Daoy (cell line): ENCODE measurements at regions not wholly inside any gene's neighbourhood (a gene's known extent, or its start where the extent isn't known, plus 50 kb on each side); places are given as distances from the start of the nearest gene placed in this dataset.
"Not testable (repeated sequence)": the region's sequence is repeated elsewhere in the genome, so short reads cannot be mapped to it uniquely, and the experiment has no call there.

Experiments used
- DNase-seq: peaks from one replicate; pipeline ENCODE4 v3.0.0-alpha.2; 2015; ENCODE audit warnings: low read depth

DNA sequence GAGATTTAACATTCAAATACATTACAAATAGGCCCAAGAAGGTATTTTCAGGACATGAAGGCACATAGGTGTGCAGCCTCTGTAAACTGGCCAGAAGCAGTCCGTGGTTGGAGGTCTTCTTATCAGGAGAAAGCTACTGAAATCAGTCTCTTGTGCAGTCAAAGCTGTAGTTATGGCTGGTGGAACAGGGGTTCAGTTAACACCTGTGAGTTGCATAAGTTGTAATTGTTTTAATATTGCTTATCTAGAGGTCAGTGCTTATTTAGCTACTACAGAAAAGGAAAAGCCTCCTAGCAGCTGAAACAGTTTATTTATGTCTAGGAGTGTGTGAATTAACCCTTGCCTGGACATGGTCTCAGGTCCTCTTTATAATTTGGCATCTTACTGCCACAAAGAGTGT lies 377.6 kb upstream of the MDGA2 start:
- no peak for DNase-seq

DNA sequence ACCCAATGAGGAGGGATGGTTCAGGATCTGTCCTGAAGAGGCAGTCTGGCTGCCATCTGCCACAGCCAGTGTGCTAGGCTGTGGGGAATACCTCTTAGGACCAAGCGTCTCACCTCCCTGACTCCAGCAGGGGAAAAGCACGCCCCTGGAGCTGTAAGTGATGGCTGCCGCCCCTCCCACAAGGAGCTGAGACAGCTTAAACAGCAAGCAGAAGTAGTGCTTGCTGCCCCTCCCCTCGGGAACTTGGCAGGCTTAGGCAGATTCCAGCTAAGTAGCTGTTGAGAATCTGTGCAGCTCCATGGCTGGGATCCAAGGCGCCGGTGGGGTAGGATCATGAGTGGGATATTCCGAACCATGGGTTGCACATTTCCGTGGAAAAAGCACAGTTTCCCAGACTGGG lies 360.4 kb upstream of the MDGA2 start:
- no peak for DNase-seq

DNA sequence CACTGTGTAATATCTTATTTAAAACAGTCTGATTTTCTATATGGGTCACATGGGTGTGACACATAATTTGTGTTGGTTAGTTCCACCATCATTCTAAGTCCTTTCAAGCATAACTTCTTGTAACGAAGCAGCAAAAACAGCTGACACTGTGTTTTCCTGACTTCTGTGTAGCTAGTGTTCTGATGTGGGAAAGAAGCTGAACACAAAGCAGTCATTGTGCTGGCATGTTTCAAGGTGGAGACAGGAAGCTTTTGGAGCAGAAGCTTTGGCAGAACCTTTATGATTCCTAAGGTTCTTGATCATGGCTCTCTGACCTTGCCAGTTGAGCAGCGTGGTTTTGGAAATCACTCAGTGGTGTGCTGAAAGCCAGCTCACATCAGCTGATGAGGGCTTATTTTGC lies 351.7 kb upstream of the MDGA2 start:
- DNase-seq: no peak

DNA sequence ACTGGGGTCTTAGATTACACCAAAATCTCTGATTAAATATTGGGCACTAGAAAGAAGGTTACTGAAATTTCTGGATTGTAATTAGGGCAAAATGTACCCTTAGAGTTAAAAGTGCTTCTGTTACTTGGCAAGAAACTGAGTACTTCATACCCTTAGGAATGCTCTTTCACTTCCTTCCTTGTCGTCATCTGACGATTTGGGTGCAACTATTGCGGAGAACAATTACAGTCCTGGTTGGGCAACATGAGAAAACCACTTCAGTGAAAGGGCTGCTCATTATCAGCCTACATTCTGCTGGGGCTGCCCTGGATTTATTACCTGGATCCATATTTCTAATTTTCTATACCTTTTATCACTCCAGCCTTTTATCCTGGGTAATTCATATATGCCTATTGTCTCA lies 348.5 kb upstream of the MDGA2 start:
- DNase-seq: no peak

DNA sequence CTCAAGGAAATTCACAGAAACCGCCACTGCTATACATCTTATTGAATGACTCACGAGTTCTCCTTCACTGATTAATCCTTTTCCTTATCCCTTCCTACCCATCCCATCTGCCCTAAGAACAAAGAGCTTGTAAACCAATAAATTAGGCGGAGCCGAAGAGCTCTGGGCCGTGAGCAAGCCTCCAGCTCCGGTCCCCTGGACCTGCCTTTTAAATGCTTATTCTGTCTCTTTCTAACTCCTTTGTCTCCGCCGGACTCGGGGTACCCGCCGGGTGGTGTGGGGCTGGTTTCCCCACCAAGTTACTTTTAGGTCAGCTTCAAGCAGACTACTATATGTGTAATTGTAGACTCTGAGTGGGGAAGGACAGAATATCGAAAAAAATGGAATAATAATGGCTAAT lies 336.1 kb upstream of the MDGA2 start:
- DNase-seq: not testable (repeated sequence)

DNA sequence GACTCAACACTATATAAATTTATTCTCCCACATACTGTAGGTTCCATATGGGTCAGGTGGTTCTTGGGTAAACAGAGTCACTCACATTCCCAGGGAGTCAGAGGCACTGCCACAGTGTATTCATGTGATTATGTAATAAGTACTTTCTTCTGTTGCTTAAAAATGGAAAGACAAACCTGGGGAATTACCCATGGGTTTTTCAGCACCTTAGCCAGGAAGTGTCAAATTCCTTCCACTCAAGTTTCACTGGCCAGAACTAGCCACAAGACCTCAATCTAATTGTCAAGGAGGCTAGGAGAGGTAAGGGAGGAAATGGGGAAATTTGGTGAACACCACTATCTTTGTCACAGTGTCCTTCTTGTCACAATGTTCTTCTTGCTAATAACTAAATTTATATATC lies 333.2 kb upstream of the MDGA2 start:
- peak; percentile 2 for DNase-seq

DNA sequence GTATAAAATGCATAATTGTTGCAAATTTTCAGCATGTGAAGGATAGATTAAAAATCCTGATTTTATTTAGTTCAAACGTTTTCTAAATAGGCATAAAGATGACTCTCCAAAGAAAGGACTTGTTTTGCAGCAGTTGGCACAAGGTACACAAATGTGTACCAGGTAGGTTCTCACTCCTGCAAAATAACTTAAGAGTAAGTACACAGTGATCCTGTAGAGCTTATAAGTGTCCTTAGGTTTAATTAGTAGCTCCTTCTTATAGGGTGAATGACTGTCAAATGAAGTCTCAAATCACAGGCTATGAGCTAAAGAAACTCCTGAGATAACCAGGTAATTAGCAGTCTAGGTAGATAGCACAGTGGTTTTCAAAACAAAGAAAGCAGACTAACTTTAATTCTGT lies 330.6 kb upstream of the MDGA2 start:
- DNase-seq: no peak

DNA sequence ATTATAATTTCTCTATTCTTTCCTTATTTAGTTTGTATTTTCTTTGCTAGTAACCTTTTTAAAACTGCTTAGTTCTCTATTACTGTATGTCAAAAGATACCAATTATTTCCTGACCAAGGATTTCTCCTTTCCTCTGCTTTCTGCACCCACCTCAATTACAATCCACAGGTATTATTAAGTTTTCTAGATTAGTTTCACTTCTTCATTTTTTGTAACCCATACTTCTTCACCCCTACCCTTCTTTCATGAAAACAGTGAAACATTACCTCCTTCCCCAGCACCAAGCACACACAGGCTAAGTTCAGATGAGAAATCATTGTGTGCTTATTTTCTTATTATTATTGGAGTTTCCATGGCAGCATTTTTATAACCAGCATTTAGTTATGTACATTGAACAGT lies 318.5 kb upstream of the MDGA2 start:
- DNase-seq: no peak

DNA sequence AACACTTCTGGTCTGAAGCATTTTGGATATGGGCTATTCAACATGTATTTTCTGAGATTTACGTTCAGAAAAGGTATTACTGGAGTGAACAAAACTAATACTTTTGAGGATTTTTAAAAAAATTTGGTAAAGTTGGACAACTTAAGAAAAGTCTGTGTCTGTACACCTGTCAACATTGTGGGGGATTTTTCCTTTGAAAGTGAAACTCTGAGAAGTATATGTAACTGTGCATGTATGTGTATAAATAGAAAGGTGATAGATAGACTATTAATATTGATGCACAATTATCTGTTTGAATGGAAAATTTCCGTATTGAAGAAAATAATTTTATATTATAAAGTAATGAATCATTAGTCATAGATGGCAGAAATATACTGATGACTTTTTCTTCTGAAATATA lies 312.8 kb upstream of the MDGA2 start:
- no peak for DNase-seq

DNA sequence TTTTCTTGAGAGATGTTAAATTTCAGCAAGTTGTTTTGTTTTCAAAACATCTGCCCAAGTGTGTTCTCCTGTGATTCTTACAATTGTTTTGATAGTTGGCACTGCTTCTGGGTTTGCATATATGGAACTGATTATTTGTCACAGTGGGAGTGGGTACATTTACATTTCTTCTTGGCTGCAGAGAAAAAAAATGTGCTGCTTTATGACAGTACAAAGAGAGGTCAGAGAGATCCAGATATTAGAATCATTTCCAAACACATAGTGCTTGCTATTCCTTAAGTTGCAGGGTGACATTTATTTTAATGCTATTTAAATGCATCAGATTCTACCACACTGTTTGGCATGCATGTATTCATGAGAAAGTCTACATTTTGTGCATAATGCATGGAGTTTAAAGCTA lies 303.5 kb upstream of the MDGA2 start:
- no peak for DNase-seq

DNA sequence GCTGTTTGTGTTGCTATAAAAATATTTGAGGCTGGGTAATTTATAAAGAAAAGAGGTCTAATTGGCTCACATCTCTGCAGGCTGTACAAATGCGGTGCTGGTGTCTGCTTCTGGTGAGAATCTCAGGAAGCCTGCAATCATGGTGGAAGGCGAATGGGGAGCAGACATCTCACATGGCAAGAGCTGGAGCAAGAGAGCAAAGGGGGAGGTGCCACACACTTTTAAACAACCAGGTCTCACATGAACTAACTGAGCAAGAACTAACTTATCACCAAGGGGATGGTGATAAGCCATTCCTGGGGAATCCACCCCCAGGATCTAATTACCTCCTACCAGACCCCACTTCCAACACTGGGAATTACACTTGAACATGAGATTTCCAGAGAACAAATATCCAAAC lies 300.7 kb upstream of the MDGA2 start:
- DNase-seq: no peak

DNA sequence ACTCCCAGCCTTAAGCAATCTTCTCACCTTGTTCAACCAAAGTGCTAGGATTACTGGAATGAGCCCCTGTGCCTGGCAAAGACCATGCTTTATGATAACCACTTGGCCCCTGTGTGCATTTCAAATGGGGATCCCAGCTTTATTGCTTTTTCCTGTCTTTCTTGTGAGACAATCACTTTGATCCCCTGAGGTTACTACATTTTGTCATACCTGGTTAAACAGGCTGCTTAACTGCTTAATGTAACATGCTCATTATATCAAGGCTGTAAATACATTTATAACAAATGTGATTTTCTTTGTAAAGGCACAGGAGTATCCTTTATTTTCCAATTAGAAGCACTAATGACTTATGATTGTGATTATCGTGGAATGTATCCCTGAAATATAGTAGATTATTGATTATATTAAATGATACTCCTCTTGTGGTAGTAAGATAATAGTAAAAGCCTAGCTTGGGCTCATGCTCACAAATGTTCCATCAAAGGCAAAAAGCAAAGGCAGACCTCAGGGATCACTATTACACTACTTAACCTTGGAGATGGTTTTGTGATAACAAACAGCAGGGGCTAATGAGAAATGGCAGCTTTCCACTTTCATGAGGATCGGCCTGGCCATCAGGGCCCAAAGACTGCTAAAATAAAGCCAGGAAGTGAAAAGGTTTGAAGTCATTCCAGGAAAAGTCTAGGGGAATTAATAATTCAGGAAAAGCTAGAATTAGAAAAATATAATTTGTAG lies 290.8 kb upstream of the MDGA2 start:
- DNase-seq: no peak

DNA sequence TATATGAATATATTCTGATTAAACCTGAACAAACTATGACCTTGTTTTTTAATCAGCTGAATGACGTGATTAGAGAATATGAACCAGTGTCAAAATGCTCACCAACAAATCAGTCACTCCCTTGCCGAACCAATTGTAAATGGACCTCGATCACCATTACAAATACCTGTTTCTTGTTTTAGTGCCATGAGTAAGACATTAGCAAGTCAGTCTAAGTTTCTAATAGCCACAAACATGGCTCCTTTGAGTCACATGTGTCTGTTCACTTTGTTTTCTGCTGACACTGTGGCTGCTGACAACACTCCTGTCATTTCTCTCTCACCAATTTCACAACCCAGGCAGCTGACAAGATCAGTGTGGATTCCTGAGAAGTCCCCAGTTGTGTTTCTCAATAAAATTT lies 286.2 kb upstream of the MDGA2 start:
- no peak for DNase-seq

DNA sequence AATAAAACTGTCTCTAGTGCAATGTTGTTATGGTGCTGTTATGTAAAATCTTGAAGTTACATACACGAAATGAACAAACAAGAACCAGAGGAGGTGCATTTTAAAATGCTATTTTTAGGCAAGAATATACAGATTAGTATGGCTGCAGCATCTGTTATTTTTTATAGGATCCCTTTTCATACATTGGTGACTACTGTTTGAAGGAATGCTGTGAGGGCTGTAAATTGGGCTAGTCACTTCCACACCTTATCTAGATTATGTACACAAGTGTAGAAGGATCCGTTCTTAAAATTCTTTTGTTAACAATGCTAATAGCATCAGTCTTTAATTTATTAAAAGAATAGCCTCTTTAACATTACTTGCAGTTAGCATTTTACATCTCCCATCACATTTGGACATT lies 284.3 kb upstream of the MDGA2 start:
- no peak for DNase-seq

DNA sequence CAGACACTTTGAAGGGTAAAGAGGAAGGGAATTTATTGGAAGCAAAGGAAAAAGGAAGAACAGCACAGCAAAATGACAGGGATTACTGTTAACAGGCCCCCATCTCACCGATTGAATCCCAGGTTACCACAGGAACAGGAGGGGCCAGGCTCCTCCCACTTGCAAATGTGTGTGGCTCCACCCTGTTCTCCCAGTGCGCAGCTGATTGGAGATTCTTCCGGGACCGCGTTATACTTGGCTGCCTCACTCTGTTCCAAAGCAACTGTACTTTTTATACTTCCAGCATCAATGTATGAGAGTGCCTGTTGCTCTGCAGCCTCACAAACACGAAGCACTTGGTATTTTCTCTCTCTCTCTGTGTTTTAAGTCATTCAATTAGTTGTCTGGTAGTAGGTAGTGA lies 273.6 kb upstream of the MDGA2 start:
- DNase-seq: peak; percentile 2

DNA sequence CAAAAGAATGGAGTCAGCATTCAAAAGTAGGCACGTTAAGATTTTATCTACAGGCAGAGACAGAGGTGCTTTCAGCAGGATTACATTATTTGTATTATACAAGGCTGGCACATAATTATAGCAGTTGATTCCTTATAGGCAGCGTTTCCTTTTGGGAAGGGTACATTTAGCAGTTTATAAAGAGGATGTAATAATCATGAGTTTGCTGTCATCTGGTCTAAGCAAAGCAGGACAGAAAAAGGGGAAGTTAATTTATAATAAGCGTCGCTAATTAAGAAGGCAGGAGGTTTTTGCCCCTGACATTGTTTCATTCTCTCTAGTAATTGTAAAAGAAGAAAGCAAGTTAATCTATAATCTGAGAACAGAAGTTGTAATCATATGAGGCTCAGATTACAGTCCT lies 259.9 kb upstream of the MDGA2 start:
- no peak for DNase-seq

DNA sequence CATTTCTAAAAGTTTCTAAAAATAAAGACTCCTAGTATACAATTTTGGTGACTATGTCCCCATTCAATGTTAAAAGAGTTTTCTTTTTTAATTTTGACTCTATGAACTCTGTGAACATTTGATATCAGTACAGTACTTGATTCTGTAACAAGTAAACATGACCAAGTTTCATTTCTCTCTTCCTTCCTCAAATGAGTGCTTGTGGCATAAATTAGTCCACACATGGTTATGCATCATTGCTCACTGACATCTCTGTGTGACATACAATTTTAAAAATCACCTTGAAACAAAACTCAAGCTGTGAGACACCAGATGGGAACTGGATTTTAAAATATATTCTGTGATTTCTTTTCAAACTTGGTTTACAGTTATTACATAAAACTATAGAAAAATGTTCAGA lies 253.9 kb upstream of the MDGA2 start:
- no peak for DNase-seq

DNA sequence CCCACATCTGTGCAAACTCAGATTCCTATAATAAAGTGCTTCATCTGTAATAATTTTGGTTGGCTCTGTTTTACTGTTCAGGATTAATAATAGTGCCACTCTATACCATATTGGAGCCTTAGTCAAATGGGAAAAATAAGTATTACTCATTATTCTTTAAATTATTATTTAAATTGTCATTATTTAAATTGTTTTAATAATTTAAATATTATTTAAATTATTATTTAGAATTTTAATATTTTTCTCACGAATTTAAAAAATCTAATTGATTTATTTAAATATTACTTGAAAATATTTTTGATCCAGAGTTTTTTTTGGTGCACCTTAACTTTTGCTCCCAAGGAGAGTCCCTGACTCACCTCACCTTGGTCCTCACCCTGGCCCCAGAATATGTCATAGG lies 245.7 kb upstream of the MDGA2 start:
- no peak for DNase-seq

DNA sequence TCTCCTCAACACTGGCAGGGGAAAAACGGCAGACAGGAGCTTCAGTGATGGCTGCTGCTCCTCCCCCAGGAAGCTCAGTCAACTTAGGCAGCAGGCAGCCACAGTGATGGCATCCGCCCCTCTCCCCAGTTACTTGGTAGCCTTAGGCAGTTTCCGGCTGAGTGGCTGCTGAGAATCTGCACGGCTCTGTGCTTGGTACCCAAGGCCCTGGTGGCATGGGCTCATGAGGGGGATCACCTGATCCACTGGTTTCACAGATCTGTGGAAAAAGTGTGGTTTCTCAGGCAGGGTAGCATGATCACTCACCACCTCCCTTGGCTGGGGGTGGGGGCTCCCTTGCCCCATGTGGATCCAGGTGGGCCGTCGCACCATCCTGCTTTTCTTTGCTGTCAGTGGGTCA lies 244.6 kb upstream of the MDGA2 start:
- no peak for DNase-seq

DNA sequence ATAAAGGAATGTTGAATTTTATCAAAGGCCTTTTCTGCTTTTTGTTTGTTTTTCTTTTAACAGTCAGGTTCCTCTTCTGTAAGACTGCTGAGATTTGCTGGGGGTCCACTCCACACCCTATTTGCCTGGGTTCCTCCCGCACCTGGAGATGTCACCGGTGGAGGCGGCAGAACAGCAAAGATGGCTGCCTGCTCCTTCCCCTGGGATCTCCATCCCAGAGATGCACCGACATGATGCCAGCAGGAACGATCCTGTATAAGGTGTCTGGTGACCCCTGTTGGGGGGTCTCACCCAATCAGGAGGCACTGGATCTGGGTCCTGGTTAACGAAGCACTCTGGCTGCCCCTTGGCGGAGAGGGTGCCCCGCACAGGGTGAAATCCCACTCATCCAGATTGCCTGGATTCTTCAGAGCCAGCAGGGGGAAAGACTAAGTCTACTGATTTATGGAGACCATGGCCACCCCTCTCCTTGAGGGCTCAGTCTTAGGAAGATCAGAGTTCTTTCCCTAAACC lies 244.0 kb upstream of the MDGA2 start:
- DNase-seq: no peak

DNA sequence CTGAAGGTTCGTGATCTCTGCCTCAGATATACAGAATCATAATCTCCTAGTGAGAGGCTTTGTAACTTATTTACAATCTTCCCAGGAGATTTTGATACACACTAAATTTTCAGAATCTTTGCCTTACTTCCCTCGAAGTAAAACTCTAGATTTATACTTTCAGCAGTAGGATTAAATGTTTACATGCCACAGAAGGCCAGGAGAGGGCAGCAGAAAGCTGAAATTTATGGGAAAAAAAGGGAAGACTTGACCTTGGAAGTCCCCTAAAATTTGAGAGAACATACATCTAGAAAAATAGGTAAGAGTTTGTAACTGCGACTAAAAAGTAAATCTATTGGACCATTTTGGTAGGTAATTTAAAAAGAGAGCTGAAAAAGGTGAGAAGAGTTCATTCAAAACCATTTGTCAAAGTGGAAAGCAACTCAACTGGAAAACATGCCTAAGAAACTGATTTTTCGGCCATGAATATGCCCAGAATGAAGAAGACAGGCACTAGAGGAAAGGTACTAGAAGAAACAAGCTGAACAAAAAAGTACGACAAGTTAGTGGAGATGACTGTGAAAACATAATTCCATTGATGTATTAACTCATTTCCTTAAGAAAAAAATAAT lies 242.0 kb upstream of the MDGA2 start:
- DNase-seq: peak; percentile 17

DNA sequence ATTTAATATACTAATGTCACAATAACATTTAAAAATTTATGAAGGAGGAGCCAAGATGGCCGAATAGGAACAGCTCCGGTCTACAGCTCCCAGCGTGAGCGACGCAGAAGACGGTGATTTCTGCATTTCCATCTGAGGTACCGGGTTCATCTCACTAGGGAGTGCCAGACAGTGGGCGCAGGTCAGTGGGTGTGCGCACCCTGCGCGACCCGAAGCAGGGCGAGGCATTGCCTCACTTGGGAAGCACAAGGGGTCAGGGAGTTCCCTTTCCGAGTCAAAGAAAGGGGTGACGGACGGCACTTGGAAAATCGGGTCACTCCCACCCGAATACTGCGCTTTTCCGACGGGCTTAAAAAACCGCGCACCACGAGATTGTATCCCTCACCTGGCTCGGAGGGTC lies 225.7 kb upstream of the MDGA2 start:
- not testable (repeated sequence) for DNase-seq

DNA sequence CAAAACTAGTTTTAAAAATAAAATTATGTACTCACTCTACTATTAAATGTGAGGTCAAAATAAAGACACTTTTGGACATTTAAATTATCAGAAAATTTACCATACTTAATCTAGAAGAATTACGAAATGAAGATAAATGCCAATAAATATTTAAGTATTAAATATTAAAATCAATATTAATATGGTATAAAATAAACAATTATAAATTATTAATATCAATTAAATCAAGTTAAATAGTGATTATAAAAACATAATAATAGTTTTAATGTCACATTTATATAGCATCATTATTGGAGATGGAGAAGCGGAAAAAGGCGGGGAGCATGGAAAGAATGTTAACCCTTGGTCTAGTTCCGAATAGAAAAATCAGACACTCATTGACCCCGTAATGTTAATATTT lies 224.3 kb upstream of the MDGA2 start:
- DNase-seq: no peak

DNA sequence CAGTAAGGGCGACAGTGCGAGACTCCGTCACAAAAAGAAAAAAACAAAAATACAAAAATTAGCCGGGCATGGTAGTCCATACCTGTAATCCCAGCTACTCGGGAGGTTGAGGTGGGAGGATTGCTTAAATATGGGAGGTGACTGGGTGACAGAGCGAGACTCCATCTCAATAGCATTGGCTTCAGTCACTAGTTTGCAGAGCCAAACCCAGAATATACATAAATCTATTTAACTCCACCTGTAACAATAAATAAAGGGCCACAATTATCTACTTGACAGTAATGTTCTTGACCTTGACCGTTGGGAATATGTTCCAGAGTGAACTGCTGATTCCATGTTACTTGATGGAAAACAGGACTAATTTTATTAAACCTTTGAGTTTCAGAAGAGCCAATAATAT lies 198.9 kb upstream of the MDGA2 start:
- no peak for DNase-seq
